ENCODE measurements at regions not wholly inside any gene's neighbourhood (a gene's known extent, or its start where the extent isn't known, plus 50 kb on each side); places are given as distances from the start of the nearest gene placed in this dataset.

DNA sequence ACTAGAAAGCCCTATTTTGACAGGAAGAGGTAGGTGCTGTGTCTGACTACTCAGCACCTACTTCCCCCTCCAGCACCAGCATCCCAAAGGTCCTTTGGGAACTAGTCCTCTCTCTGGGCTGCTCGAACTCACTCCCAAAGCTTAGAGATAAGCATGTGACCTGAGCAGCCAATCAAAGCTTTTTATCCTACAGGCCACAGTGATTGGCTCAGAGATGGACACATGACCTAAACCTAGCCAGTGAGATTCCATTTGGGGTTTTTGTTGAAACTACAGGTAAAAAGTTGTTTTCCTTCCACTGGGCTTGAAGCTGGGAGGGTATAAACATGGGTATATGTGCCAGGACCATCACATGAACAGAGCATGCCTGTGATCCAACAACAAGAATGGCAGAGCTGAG, 186.5 kb upstream of the PPP2R3A start:
- H3K36me3 ChIP-seq (replicated peaks; ENCODE audit: insufficient read depth, low read depth), result no peaks in the 10 kb centered on the region
- WGBS (ENCODE audit: low lambda C conversion rate, missing lambda C conversion rate), result 79% methylated on average over 1 of the region's 1 CpG
- H4K20me1 ChIP-seq (ENCODE audit: insufficient read depth, poor library complexity, severe bottlenecking), result no peaks in the 10 kb centered on the region
- no peaks in the 10 kb centered on the region for H3K9me2 ChIP-seq (replicated peaks; ENCODE audit: insufficient read depth)
- TF ChIP-seq EZH2phosphoT487 (IDR thresholded peaks at IDR 0.05; ENCODE audit: low read depth, severe bottlenecking, unreplicated experiment), result no peak
- TF ChIP-seq, protein P1, sequence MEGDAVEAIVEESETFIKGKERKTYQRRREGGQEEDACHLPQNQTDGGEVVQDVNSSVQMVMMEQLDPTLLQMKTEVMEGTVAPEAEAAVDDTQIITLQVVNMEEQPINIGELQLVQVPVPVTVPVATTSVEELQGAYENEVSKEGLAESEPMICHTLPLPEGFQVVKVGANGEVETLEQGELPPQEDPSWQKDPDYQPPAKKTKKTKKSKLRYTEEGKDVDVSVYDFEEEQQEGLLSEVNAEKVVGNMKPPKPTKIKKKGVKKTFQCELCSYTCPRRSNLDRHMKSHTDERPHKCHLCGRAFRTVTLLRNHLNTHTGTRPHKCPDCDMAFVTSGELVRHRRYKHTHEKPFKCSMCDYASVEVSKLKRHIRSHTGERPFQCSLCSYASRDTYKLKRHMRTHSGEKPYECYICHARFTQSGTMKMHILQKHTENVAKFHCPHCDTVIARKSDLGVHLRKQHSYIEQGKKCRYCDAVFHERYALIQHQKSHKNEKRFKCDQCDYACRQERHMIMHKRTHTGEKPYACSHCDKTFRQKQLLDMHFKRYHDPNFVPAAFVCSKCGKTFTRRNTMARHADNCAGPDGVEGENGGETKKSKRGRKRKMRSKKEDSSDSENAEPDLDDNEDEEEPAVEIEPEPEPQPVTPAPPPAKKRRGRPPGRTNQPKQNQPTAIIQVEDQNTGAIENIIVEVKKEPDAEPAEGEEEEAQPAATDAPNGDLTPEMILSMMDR (IDR thresholded peaks at IDR 0.05; ENCODE audit: poor library complexity), result no peak
- H3K4me1 ChIP-seq (ENCODE audit: insufficient read depth), result no peaks in the 10 kb centered on the region
- no peak overlapping the region for H3K27ac ChIP-seq
- no peaks in the 10 kb centered on the region for H3K79me2 ChIP-seq
- H3K9me3 ChIP-seq (ENCODE audit: low read depth), result no peaks in the 10 kb centered on the region
- no peak overlapping the region for H3K4me2 ChIP-seq
- no peaks in the 10 kb centered on the region for H3K27me3 ChIP-seq
- no peak for DNase-seq (ENCODE audit: low spot score)
- no peak overlapping the region for H3K4me3 ChIP-seq
- H2AFZ ChIP-seq, result no peak overlapping the region

DNA sequence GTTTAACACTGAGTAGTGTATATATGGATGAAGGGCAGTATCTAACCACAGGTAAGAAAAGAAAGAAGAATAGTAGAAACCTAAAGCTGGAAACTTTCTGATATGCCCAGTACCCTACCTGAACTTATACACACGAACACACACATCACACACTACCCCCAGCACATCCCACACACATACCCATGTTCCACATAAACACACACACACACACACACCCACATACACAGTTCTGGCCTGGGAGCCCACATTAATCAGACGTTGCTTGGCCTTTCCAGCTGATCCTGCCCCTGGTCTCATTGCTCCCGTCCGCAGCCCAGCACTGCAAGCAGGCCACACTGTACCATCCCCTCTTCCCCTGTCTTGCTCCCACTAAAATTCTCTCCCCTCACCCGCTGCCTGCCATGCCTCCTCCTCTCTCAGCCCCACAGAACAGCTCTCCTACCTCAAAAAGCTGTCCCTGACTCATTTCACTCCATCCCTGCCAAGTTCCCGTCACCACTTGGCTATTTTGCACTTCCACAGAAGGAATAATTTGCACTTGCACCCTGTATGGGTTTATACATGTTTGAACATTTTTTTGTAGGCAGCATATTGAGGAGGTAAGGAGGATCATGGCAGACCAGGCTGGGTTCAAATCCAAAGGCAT, 185.8 kb upstream of the PPP2R3A start:
- Histone ChIP-seq H3K27ac (no peak overlapping the region), H3K4me1 (ENCODE audit: insufficient read depth) (no peaks in the 10 kb centered on the region), H3K79me2 (no peaks in the 10 kb centered on the region), H3K9me3 (ENCODE audit: low read depth) (no peaks in the 10 kb centered on the region), H4K20me1 (ENCODE audit: insufficient read depth, poor library complexity, severe bottlenecking) (no peaks in the 10 kb centered on the region), H3K9me2 (replicated peaks; ENCODE audit: insufficient read depth) (no peaks in the 10 kb centered on the region), H2AFZ (no peak overlapping the region), H3K36me3 (replicated peaks; ENCODE audit: insufficient read depth, low read depth) (no peaks in the 10 kb centered on the region), H3K4me3 (no peak overlapping the region), H3K27me3 (no peaks in the 10 kb centered on the region), H3K4me2 (no peak overlapping the region)
- no peak for DNase-seq (ENCODE audit: low spot score)
- 83% methylated on average over 6 of the region's 6 CpGs for WGBS (ENCODE audit: low lambda C conversion rate, missing lambda C conversion rate)
- TF ChIP-seq EZH2phosphoT487 (IDR thresholded peaks at IDR 0.05; ENCODE audit: low read depth, severe bottlenecking, unreplicated experiment) (no peak), EZH2 (IDR thresholded peaks at IDR 0.05; ENCODE audit: borderline replicate concordance) (no peak)
- TF ChIP-seq, protein P1 (IDR thresholded peaks at IDR 0.05; ENCODE audit: poor library complexity), result no peak

DNA sequence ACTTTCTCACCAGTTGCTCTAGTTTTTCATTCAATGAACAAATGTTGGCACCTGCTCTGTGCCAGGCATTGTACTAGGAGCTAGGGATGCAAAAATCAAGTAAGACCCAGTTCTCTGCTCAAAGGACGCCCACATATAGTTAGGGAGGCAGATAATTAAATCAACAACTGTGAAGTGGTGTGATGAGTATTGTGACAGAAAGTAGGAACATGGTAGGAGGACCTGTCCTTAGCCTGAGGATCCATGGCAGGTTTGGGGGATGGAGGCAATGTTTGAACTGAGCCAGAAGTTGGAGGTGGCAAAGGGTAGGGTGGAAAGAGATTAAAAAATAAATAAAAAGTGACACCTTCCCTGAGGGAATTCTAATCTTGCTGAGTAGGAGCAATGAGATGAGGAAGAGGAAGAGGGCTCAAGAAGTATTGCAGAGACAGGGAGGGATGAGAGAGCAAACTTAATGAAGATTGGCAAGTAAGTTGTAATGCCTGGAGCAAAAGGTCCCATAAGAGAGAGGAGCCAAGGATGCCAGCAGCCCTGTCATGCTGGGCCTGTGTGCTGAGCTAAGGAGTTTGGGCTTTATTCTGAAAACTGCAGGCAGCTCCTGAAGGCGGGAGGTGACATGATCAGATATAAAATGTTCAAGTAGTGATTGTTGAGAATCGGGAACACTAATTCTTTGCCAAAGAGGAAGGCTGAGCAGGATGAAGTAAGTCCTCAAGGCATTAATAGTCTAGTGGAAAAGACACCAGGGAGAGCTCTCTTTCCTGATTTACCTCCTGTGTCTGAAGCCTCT, 184.3 kb upstream of the PPP2R3A start:
- Histone ChIP-seq H3K27me3 (no peaks in the 10 kb centered on the region), H4K20me1 (ENCODE audit: insufficient read depth, poor library complexity, severe bottlenecking) (no peaks in the 10 kb centered on the region), H3K27ac (no peak overlapping the region), H3K79me2 (no peaks in the 10 kb centered on the region), H3K4me3 (no peak overlapping the region), H3K4me2 (no peak overlapping the region), H3K9me3 (ENCODE audit: low read depth) (no peaks in the 10 kb centered on the region), H2AFZ (no peak overlapping the region), H3K36me3 (replicated peaks; ENCODE audit: insufficient read depth, low read depth) (no peaks in the 10 kb centered on the region), H3K9me2 (replicated peaks; ENCODE audit: insufficient read depth) (no peaks in the 10 kb centered on the region), H3K4me1 (ENCODE audit: insufficient read depth) (no peaks in the 10 kb centered on the region)
- DNase-seq (ENCODE audit: low spot score), result no peak
- 88% methylated on average over 3 of the region's 3 CpGs for WGBS (ENCODE audit: low lambda C conversion rate, missing lambda C conversion rate)
- no peak for TF ChIP-seq EZH2 (IDR thresholded peaks at IDR 0.05; ENCODE audit: borderline replicate concordance)
- TF ChIP-seq, protein P1 (IDR thresholded peaks at IDR 0.05; ENCODE audit: poor library complexity), result no peak
- TF ChIP-seq EZH2phosphoT487 (IDR thresholded peaks at IDR 0.05; ENCODE audit: low read depth, severe bottlenecking, unreplicated experiment), result no peak
